GM12891 (cell line): ENCODE measurements at regions not wholly inside any gene's neighbourhood (a gene's known extent, or its start where the extent isn't known, plus 50 kb on each side); places are given as distances from the start of the nearest gene placed in this dataset.

Experiments
- POLR2A ChIP-seq: IDR thresholded peaks from 2 replicates; pipeline ENCODE4 v1.6.1; 2011; ENCODE audit warnings: low read depth, low read length, control low read depth
- POLR2AphosphoS5 ChIP-seq: IDR thresholded peaks from 2 replicates; pipeline ENCODE4 v1.6.1; 2011; ENCODE audit warnings: low read depth, low read length, control low read depth
- TAF1 ChIP-seq: IDR thresholded peaks from 2 replicates; pipeline ENCODE4 v1.6.1; 2011; ENCODE audit warnings: low read depth, low read length, control low read depth

GRCh38 chr17:13181683-13182082 lies 163.9 kb upstream of the ELAC2 start:
- TF ChIP-seq TAF1 (no peak), POLR2A (no peak), POLR2AphosphoS5 (no peak)
